K562 (cell line): ENCODE measurements at regions not wholly inside any gene's neighbourhood (a gene's known extent, or its start where the extent isn't known, plus 50 kb on each side); places are given as distances from the start of the nearest gene placed in this dataset.

Experiments used
- ATAC-seq: fragments of 200-7000 bp; cut with Tn5 transposase; 3 replicates; pipeline ENCODE4 v1.9.1; 2020; ENCODE audit warnings: moderate library complexity
- BruUV-seq: library from RNA; stranded (reverse); fragments of 400-500 nt; replicated peaks from 2 replicates; lab custom pipeline; 2021; lab: Mats Ljungman, UMichigan
- CTCF ChIA-PET: fragments of 300-600 bp; formaldehyde crosslinking; extraction: SDS; loops from one replicate; lab custom pipeline; 2021; ENCODE audit warnings: low intra/inter-chr PET ratio; lab: Yijun Ruan, JAX
- POLR2A ChIA-PET: fragments of 300-600, 350-650 bp; sonication (Branson Sonifier 250); formaldehyde crosslinking; extraction: SDS; loops from one replicate; lab custom pipeline; 2021; ENCODE audit warnings: antibody characterized with exemption, inconsistent platforms; lab: Yijun Ruan, JAX
- DNase-seq, 4 experiments: peaks; one replicate each; pipeline versions ENCODE4 v3.0.0 to v3.0.0-alpha.2; 2011 to 2018; ENCODE audit warnings: low spot score in 3 of 4, mixed read lengths in 3 of 4; ENCODE audit errors: extremely low read depth in 1 of 4
- FAIRE-seq: peaks from 2 replicates; lab custom pipeline; 2011; peaks lifted over from hg19 to GRCh38; lab: Jason Lieb, UNC
- H2AFZ ChIP-seq: 2 replicates; pipeline ENCODE4 v1.6.0; 2011; ENCODE audit warnings: low read depth, low read length, control low read depth, inconsistent platforms
- H3K27ac ChIP-seq: fragments of 200-600 bp; 3 replicates; pipeline ENCODE4 v1.8.0; 2011; ENCODE audit warnings: low read depth, mild to moderate bottlenecking, control low read depth, inconsistent platforms, low read length, moderate library complexity, mixed read lengths; ENCODE audit errors: extremely low read depth
- H3K27me3 ChIP-seq, 2 experiments: fragments of 300-600 bp in 1 of 2; 2 replicates in 1 of 2; 3 replicates in 1 of 2; pipeline versions ENCODE4 v1.6.0 to v1.8.0; 2011; ENCODE audit warnings: inconsistent platforms in 2 of 2, low read length in 2 of 2, mild to moderate bottlenecking in 1 of 2, mixed read lengths in 1 of 2, moderate library complexity in 1 of 2; ENCODE audit not compliant: control insufficient read depth in 2 of 2, insufficient read depth in 2 of 2
- H3K36me3 ChIP-seq: fragments of 300-600 bp; 3 replicates; pipeline ENCODE4 v1.8.0; 2011; ENCODE audit warnings: mild to moderate bottlenecking, low read length, inconsistent platforms; ENCODE audit not compliant: control insufficient read depth, insufficient read depth
- H3K4me1 ChIP-seq, 2 experiments: fragments of 200-600 bp in 1 of 2; replicated peaks in 1 of 2; 2 replicates in 1 of 2; 3 replicates in 1 of 2; pipeline versions ENCODE4 v1.5.1 to v1.8.0; 2011; ENCODE audit warnings: inconsistent platforms in 2 of 2, low read length in 2 of 2, mild to moderate bottlenecking in 1 of 2, mixed read lengths in 1 of 2, moderate library complexity in 1 of 2; ENCODE audit not compliant: control insufficient read depth in 2 of 2, insufficient read depth in 2 of 2
- H3K4me2 ChIP-seq: 2 replicates; pipeline ENCODE4 v1.6.1; 2011; ENCODE audit warnings: low read length, control low read depth, inconsistent platforms, mixed read lengths; ENCODE audit not compliant: insufficient read depth
- H3K4me3 ChIP-seq: fragments of 200-600 bp; sonication (generic), shearing (Covaris generic); 2 replicates; pipeline ENCODE4 v1.5.1; 2016; ENCODE audit warnings: control low read depth, inconsistent platforms
- H3K79me2 ChIP-seq: fragments of 200-600 bp; 3 replicates; pipeline ENCODE4 v1.8.0; 2011; ENCODE audit warnings: low read length, inconsistent platforms; ENCODE audit not compliant: control insufficient read depth, insufficient read depth
- H3K9ac ChIP-seq, 2 experiments: 2 replicates each; pipeline versions ENCODE4 v1.6.0 to v1.6.1; 2011; ENCODE audit warnings: low read depth in 2 of 2, low read length in 2 of 2, control low read depth in 1 of 2, inconsistent platforms in 1 of 2, mild to moderate bottlenecking in 1 of 2, mixed read lengths in 1 of 2; ENCODE audit not compliant: insufficient read depth in 1 of 2
- H3K9me1 ChIP-seq: one replicate; pipeline ENCODE4 v1.6.0; 2011; ENCODE audit warnings: inconsistent platforms, mild to moderate bottlenecking, low read length, moderate library complexity; ENCODE audit not compliant: control insufficient read depth, insufficient read depth
- H3K9me3 ChIP-seq: replicated peaks from 2 replicates; pipeline ENCODE4 v1.5.1; 2011; ENCODE audit warnings: low read depth, low read length, inconsistent platforms; ENCODE audit not compliant: control insufficient read depth, insufficient read depth
- H4K20me1 ChIP-seq: replicated peaks from 2 replicates; pipeline ENCODE4 v1.6.1; 2011; ENCODE audit warnings: low read length, inconsistent platforms, mixed read lengths; ENCODE audit not compliant: control insufficient read depth, insufficient read depth
- ATF1 ChIP-seq, 2 experiments: fragments of 450-650 bp in 1 of 2; IDR thresholded peaks; 2 replicates each; pipeline ENCODE4 v1.6.1; 2016; ENCODE audit warnings: missing compliant biosample characterization in 1 of 2, missing genetic modification characterization in 1 of 2
- BCL6 ChIP-seq: fragments of 250-450 bp; sonication (Bioruptor Pico); IDR thresholded peaks from 2 replicates; pipeline ENCODE4 v1.4.0; 2020
- CBX1 ChIP-seq: sonication (generic); IDR thresholded peaks from 2 replicates; pipeline ENCODE4 v1.6.1; 2016; ENCODE audit warnings: antibody characterized with exemption, low read depth, mild to moderate bottlenecking
- GABPA ChIP-seq: fragments of 200-800 bp; sonication (Bioruptor generic); conservative IDR thresholded peaks from 2 replicates; pipeline ENCODE4 v1.6.1; 2016; ENCODE audit warnings: low read depth, missing genetic modification characterization, missing compliant biosample characterization
- ILK ChIP-seq: fragments of 450-650 bp; IDR thresholded peaks from 2 replicates; pipeline ENCODE4 v1.6.1; 2016; ENCODE audit warnings: missing genetic modification characterization, low read depth, mild to moderate bottlenecking, missing compliant biosample characterization, moderate library complexity, borderline replicate concordance
- NONO ChIP-seq, 2 experiments: fragments of 200-400 bp in 1 of 2; fragments of 450-650 bp in 1 of 2; formaldehyde crosslinking in 1 of 2; IDR thresholded peaks; 2 replicates each; pipeline ENCODE4 v1.6.1; 2017; ENCODE audit warnings: low read depth in 2 of 2, mild to moderate bottlenecking in 2 of 2, moderate library complexity in 2 of 2, low read length in 1 of 2
- SIX5 ChIP-seq, 2 experiments: IDR thresholded peaks; 2 replicates each; pipeline ENCODE4 v1.6.1; 2011; ENCODE audit warnings: low read length in 2 of 2, borderline replicate concordance in 1 of 2, low read depth in 1 of 2, mild to moderate bottlenecking in 1 of 2, moderate library complexity in 1 of 2; ENCODE audit not compliant: insufficient read depth in 1 of 2
- ZBTB12 ChIP-seq: fragments of 250-450 bp; sonication (Bioruptor Pico); IDR thresholded peaks from 2 replicates; pipeline ENCODE4 v1.4.0; 2020
- ZNF197 ChIP-seq: fragments of 200-800 bp; sonication (Bioruptor generic); IDR thresholded peaks from 2 replicates; pipeline ENCODE4 v1.6.1; 2016; ENCODE audit warnings: low read depth, missing genetic modification characterization, missing compliant biosample characterization
- ZNF224 ChIP-seq: sonication (generic); formaldehyde crosslinking; IDR thresholded peaks from 2 replicates; pipeline ENCODE4 v1.8.0; 2022; ENCODE audit warnings: mild to moderate bottlenecking, missing genetic modification reagents
- WGBS: fragments of 100-300 bp; shearing (Covaris generic); methylation state at CpG from one replicate; pipeline ENCODE4 v1.1.6; 2016; ENCODE audit warnings: low coverage, mixed read lengths; ENCODE audit not compliant: insufficient coverage; ENCODE audit errors: missing lambda C conversion rate; 5-methylcytosine and 5-hydroxymethylcytosine counted together
- in situ Hi-C: fragments of 300-500 bp; cut with MboI; formaldehyde crosslinking; loops from 4 replicates; pipeline ENCODE4 v1.15.0; 2018; ENCODE audit warnings: inconsistent platforms, mixed read lengths
- intact Hi-C: fragments of 100-400 bp; cut with micrococcal nuclease; formaldehyde crosslinking; loops from 2 replicates; pipeline ENCODE4 v1.14.2; 2022

GRCh38 chr4:116126794-116127193 lies 958.6 kb downstream of the TRAM1L1 start:
- DNase-seq (no peak), ATAC-seq (no peak), FAIRE-seq (no peak)
- H3K27ac ChIP-seq: no peak overlapping the region
- TF ChIP-seq ZNF224 (CRISPR knock-in tag) (no peak), ZBTB12 (CRISPR knock-in tag) (no peak), ILK (tag) (no peak), ATF1 (CRISPR knock-in tag; IDR thresholded peaks at IDR 0.05) (no peak), ATF1 (tag; IDR thresholded peaks at IDR 0.05) (no peak), NONO (IDR thresholded peaks at IDR 0.05; ENCODE audit: low read depth in 2 of 2, low read length in 1 of 2) (no peak), CBX1 (no peak), ZNF197 (no peak), GABPA (tag) (no peak), BCL6 (CRISPR knock-in tag) (no peak), SIX5 (IDR thresholded peaks at IDR 0.05; ENCODE audit: borderline replicate concordance in 1 of 2, insufficient read depth in 1 of 2, low read depth in 1 of 2, low read length in 2 of 2) (no peak)
- WGBS: 0% methylated on average over 2 of the region's 2 CpGs
- no peak overlapping the region for H2AFZ ChIP-seq
- in situ Hi-C loops: no loop called here
- ChIA-PET POLR2A (no interaction called here), CTCF (no interaction called here)
- no TSS peak for BruUV-seq
- intact Hi-C loops: no loop called here
- H3K9ac ChIP-seq: no peak overlapping the region
- no peaks in the 10 kb centered on the region for H3K79me2 ChIP-seq
- H3K9me1 ChIP-seq: no peaks in the 10 kb centered on the region
- H3K9me3 ChIP-seq: no peaks in the 10 kb centered on the region; the same call in 1 of the 2 replicates
- H3K4me3 ChIP-seq: no peak overlapping the region
- no peaks in the 10 kb centered on the region for H4K20me1 ChIP-seq
- H3K27me3 ChIP-seq: no peaks in the 10 kb centered on the region
- H3K36me3 ChIP-seq: no peaks in the 10 kb centered on the region
- no peaks in the 10 kb centered on the region for H3K4me1 ChIP-seq
- no peak overlapping the region for H3K4me2 ChIP-seq
